K562 (cell line): ENCODE measurements at regions not wholly inside any gene's neighbourhood (a gene's known extent, or its start where the extent isn't known, plus 50 kb on each side); places are given as distances from the start of the nearest gene placed in this dataset.

Experiments
- ATAC-seq: fragments of 200-7000 bp; cut with Tn5 transposase; 3 replicates; pipeline ENCODE4 v1.9.1; 2020; ENCODE audit warnings: moderate library complexity
- BruUV-seq: library from RNA; stranded (reverse); fragments of 400-500 nt; replicated peaks from 2 replicates; lab custom pipeline; 2021; lab: Mats Ljungman, UMichigan
- CTCF ChIA-PET: fragments of 300-600 bp; formaldehyde crosslinking; extraction: SDS; loops from one replicate; lab custom pipeline; 2021; ENCODE audit warnings: low intra/inter-chr PET ratio; lab: Yijun Ruan, JAX
- POLR2A ChIA-PET: fragments of 300-600, 350-650 bp; sonication (Branson Sonifier 250); formaldehyde crosslinking; extraction: SDS; loops from one replicate; lab custom pipeline; 2021; ENCODE audit warnings: antibody characterized with exemption, inconsistent platforms; lab: Yijun Ruan, JAX
- DNase-seq, 4 experiments: peaks; one replicate each; pipeline versions ENCODE4 v3.0.0 to v3.0.0-alpha.2; 2011 to 2018; ENCODE audit warnings: low spot score in 3 of 4, mixed read lengths in 3 of 4; ENCODE audit errors: extremely low read depth in 1 of 4
- FAIRE-seq: peaks from 2 replicates; lab custom pipeline; 2011; peaks lifted over from hg19 to GRCh38; lab: Jason Lieb, UNC
- H2AFZ ChIP-seq: 2 replicates; pipeline ENCODE4 v1.6.0; 2011; ENCODE audit warnings: low read depth, low read length, control low read depth, inconsistent platforms
- H3K27ac ChIP-seq: fragments of 200-600 bp; 3 replicates; pipeline ENCODE4 v1.8.0; 2011; ENCODE audit warnings: low read depth, mild to moderate bottlenecking, control low read depth, inconsistent platforms, low read length, moderate library complexity, mixed read lengths; ENCODE audit errors: extremely low read depth
- H3K27me3 ChIP-seq, 2 experiments: fragments of 300-600 bp in 1 of 2; 2 replicates in 1 of 2; 3 replicates in 1 of 2; pipeline versions ENCODE4 v1.6.0 to v1.8.0; 2011; ENCODE audit warnings: inconsistent platforms in 2 of 2, low read length in 2 of 2, mild to moderate bottlenecking in 1 of 2, mixed read lengths in 1 of 2, moderate library complexity in 1 of 2; ENCODE audit not compliant: control insufficient read depth in 2 of 2, insufficient read depth in 2 of 2
- H3K36me3 ChIP-seq: fragments of 300-600 bp; 3 replicates; pipeline ENCODE4 v1.8.0; 2011; ENCODE audit warnings: mild to moderate bottlenecking, low read length, inconsistent platforms; ENCODE audit not compliant: control insufficient read depth, insufficient read depth
- H3K4me1 ChIP-seq, 2 experiments: fragments of 200-600 bp in 1 of 2; replicated peaks in 1 of 2; 2 replicates in 1 of 2; 3 replicates in 1 of 2; pipeline versions ENCODE4 v1.5.1 to v1.8.0; 2011; ENCODE audit warnings: inconsistent platforms in 2 of 2, low read length in 2 of 2, mild to moderate bottlenecking in 1 of 2, mixed read lengths in 1 of 2, moderate library complexity in 1 of 2; ENCODE audit not compliant: control insufficient read depth in 2 of 2, insufficient read depth in 2 of 2
- H3K4me2 ChIP-seq: 2 replicates; pipeline ENCODE4 v1.6.1; 2011; ENCODE audit warnings: low read length, control low read depth, inconsistent platforms, mixed read lengths; ENCODE audit not compliant: insufficient read depth
- H3K4me3 ChIP-seq: fragments of 200-600 bp; sonication (generic), shearing (Covaris generic); 2 replicates; pipeline ENCODE4 v1.5.1; 2016; ENCODE audit warnings: control low read depth, inconsistent platforms
- H3K79me2 ChIP-seq: fragments of 200-600 bp; 3 replicates; pipeline ENCODE4 v1.8.0; 2011; ENCODE audit warnings: low read length, inconsistent platforms; ENCODE audit not compliant: control insufficient read depth, insufficient read depth
- H3K9ac ChIP-seq, 2 experiments: 2 replicates each; pipeline versions ENCODE4 v1.6.0 to v1.6.1; 2011; ENCODE audit warnings: low read depth in 2 of 2, low read length in 2 of 2, control low read depth in 1 of 2, inconsistent platforms in 1 of 2, mild to moderate bottlenecking in 1 of 2, mixed read lengths in 1 of 2; ENCODE audit not compliant: insufficient read depth in 1 of 2
- H3K9me1 ChIP-seq: one replicate; pipeline ENCODE4 v1.6.0; 2011; ENCODE audit warnings: inconsistent platforms, mild to moderate bottlenecking, low read length, moderate library complexity; ENCODE audit not compliant: control insufficient read depth, insufficient read depth
- H3K9me3 ChIP-seq: replicated peaks from 2 replicates; pipeline ENCODE4 v1.5.1; 2011; ENCODE audit warnings: low read depth, low read length, inconsistent platforms; ENCODE audit not compliant: control insufficient read depth, insufficient read depth
- H4K20me1 ChIP-seq: replicated peaks from 2 replicates; pipeline ENCODE4 v1.6.1; 2011; ENCODE audit warnings: low read length, inconsistent platforms, mixed read lengths; ENCODE audit not compliant: control insufficient read depth, insufficient read depth
- CC2D1A ChIP-seq: fragments of 450-650 bp; IDR thresholded peaks from 2 replicates; pipeline ENCODE4 v1.6.1; 2017; ENCODE audit warnings: mild to moderate bottlenecking
- CHD4 ChIP-seq: fragments of 200-600 bp; sonication (generic); IDR thresholded peaks from 3 replicates; pipeline ENCODE4 v1.6.1; 2012; ENCODE audit warnings: low read depth, mild to moderate bottlenecking, mixed read lengths, low read length, inconsistent platforms; ENCODE audit not compliant: insufficient read depth, insufficient replicate concordance, poor library complexity, severe bottlenecking
- ILF3 ChIP-seq: fragments of 450-650 bp; IDR thresholded peaks from 2 replicates; pipeline ENCODE4 v1.6.1; 2018; ENCODE audit warnings: antibody characterized with exemption, mild to moderate bottlenecking, moderate library complexity, borderline replicate concordance
- NEUROD1 ChIP-seq: fragments of 150-350 bp; IDR thresholded peaks from 2 replicates; pipeline ENCODE4 v1.6.1; 2014; ENCODE audit warnings: borderline replicate concordance, low read length, low read depth; ENCODE audit not compliant: partially characterized antibody
- POLR2AphosphoS2 ChIP-seq: IDR thresholded peaks from 2 replicates; pipeline ENCODE4 v1.6.1; 2012; ENCODE audit warnings: low read length, improper control_type of control experiment
- SOX6 ChIP-seq: fragments of 450-650 bp; IDR thresholded peaks from 2 replicates; pipeline ENCODE4 v1.6.1; 2014; ENCODE audit warnings: mild to moderate bottlenecking
- TSC22D4 ChIP-seq: fragments of 450-650 bp; IDR thresholded peaks from 2 replicates; pipeline ENCODE4 v1.6.1; 2016; ENCODE audit warnings: missing genetic modification characterization, missing biosample characterization, control low read depth
- XRCC3 ChIP-seq: fragments of 450-650 bp; IDR thresholded peaks from 2 replicates; pipeline ENCODE4 v1.6.1; 2017; ENCODE audit warnings: mild to moderate bottlenecking, moderate library complexity
- ZNF143 ChIP-seq: sonication (generic); formaldehyde crosslinking; IDR thresholded peaks from 2 replicates; pipeline ENCODE4 v1.9.0; 2022; ENCODE audit warnings: mild to moderate bottlenecking, missing genetic modification reagents
- ZNF639 ChIP-seq, 2 experiments: fragments of 200-800 bp in 1 of 2; sonication (Bioruptor generic) in 1 of 2; sonication (generic) in 1 of 2; formaldehyde crosslinking in 1 of 2; IDR thresholded peaks in 1 of 2; conservative IDR thresholded peaks in 1 of 2; 2 replicates each; pipeline versions ENCODE4 v1.5.0 to v1.6.1; 2016 to 2020; ENCODE audit warnings: missing compliant biosample characterization in 1 of 2, missing genetic modification characterization in 1 of 2, missing genetic modification reagents in 1 of 2
- in situ Hi-C: fragments of 300-500 bp; cut with MboI; formaldehyde crosslinking; loops from 4 replicates; pipeline ENCODE4 v1.15.0; 2018; ENCODE audit warnings: inconsistent platforms, mixed read lengths
- intact Hi-C: fragments of 100-400 bp; cut with micrococcal nuclease; formaldehyde crosslinking; loops from 2 replicates; pipeline ENCODE4 v1.14.2; 2022

- TF ChIP-seq ZNF143 (no peak), NEUROD1 (no peak), ILF3 (no peak)
- TF ChIP-seq, all 486 proteins: peak for 0
These were observed 708.0 kb downstream of the BCL11B start (continued) for GRCh38 chr14:98564006-98564405.

- ATAC-seq: no peak
- no TSS peak for BruUV-seq
- ChIA-PET CTCF (no interaction called here), POLR2A (no interaction called here)
- intact Hi-C loops: no loop called here
- TF ChIP-seq XRCC3 (no peak), ZNF639 (CRISPR knock-in tag; conservative IDR thresholded peaks at IDR 0.05 in 1 of 2, IDR thresholded peaks at IDR 0.05 in 1 of 2) (no peak), POLR2AphosphoS2 (no peak), CHD4 (no peak), SOX6 (no peak), TSC22D4 (tag) (no peak), CC2D1A (no peak)
- TF ChIP-seq, all 486 proteins: peak for 0
- Histone ChIP-seq H3K9me1 (no peaks in the 10 kb centered on the region), H3K36me3 (no peaks in the 10 kb centered on the region), H3K4me2 (no peak overlapping the region), H3K79me2 (no peaks in the 10 kb centered on the region), H3K4me3 (no peak overlapping the region), H3K4me1 (no peaks in the 10 kb centered on the region), H3K27me3 (no peaks in the 10 kb centered on the region), H4K20me1 (no peaks in the 10 kb centered on the region), H3K9me3 (no peaks in the 10 kb centered on the region), H2AFZ (no peak overlapping the region), H3K9ac (no peak overlapping the region), H3K27ac (no peak overlapping the region)
- FAIRE-seq (no peak), DNase-seq (no peak)
- in situ Hi-C loops: no loop called here
These were observed 707.5 kb downstream of the BCL11B start for GRCh38 chr14:98564541-98564940.
